Cardiac muscle cell (in vitro differentiated cells and primary cell): ENCODE measurements at regions not wholly inside any gene's neighbourhood (a gene's known extent, or its start where the extent isn't known, plus 50 kb on each side); places are given as distances from the start of the nearest gene placed in this dataset.

ENCODE experiments used
- DNase-seq, 2 donors: peaks; one replicate each; pipeline versions ENCODE4 v3.0.0 to v3.0.0-alpha.2; 2010 to 2017; ENCODE audit warnings: low read depth in 1 of 2, low spot score in 1 of 2
- H3K27ac ChIP-seq: fragments of 200-600 bp; sonication (generic); 2 replicates; pipeline ENCODE4 v1.5.1; 2016
- H3K27me3 ChIP-seq: fragments of 200-600 bp; sonication (generic); 2 replicates; pipeline ENCODE4 v1.6.0; 2016; ENCODE audit warnings: control low read depth
- H3K36me3 ChIP-seq: fragments of 200-600 bp; sonication (generic); 2 replicates; pipeline ENCODE4 v1.5.1; 2016; ENCODE audit warnings: control low read depth
- H3K4me1 ChIP-seq: fragments of 200-600 bp; sonication (generic); 2 replicates; pipeline ENCODE4 v1.8.1; 2017; ENCODE audit warnings: low read depth, mild to moderate bottlenecking, mixed run types
- H3K4me3 ChIP-seq: fragments of 200-600 bp; sonication (generic); 2 replicates; pipeline ENCODE4 v1.5.1; 2016; ENCODE audit warnings: mild to moderate bottlenecking
- H3K9me3 ChIP-seq: fragments of 200-600 bp; sonication (generic); 2 replicates; pipeline ENCODE4 v1.5.1; 2017; ENCODE audit warnings: low read depth, mild to moderate bottlenecking, control low read depth
- TF ChIP-seq, protein P1 (sequence below): IDR thresholded peaks from 2 replicates; pipeline ENCODE4 v1.5.1; 2012; ENCODE audit warnings: low read depth, mild to moderate bottlenecking, low read length

DNA sequence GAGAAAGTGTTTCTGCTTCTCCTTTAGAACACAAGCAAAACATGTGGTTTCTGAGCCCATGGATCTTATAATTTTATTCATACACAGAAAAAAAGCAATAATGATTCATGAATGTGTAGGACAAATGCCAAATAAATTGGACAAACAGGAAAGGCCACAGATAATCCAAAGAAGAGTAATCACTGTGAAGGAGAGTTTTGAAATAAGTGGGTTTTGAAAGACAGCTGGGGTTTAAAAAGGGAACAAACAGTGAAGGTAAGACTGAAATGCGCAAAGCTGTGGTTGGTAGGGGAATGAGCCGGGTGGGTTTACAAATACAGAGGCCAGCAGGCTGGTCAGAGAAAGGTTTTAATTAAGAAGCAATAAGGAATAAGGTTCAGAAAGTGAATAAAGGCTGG is 50.0 kb upstream of the MBOAT2 start:
- Histone ChIP-seq H3K4me3 (no peak overlapping the region), H3K27me3 (no peaks in the 10 kb centered on the region), H3K27ac (no peak overlapping the region), H3K4me1 (peaks cover 10% of the 10 kb centered on the region), H3K9me3 (no peaks in the 10 kb centered on the region), H3K36me3 (no peaks in the 10 kb centered on the region)
- peak in 1 of 2 donors; percentile 54 for DNase-seq
- TF ChIP-seq, protein P1, sequence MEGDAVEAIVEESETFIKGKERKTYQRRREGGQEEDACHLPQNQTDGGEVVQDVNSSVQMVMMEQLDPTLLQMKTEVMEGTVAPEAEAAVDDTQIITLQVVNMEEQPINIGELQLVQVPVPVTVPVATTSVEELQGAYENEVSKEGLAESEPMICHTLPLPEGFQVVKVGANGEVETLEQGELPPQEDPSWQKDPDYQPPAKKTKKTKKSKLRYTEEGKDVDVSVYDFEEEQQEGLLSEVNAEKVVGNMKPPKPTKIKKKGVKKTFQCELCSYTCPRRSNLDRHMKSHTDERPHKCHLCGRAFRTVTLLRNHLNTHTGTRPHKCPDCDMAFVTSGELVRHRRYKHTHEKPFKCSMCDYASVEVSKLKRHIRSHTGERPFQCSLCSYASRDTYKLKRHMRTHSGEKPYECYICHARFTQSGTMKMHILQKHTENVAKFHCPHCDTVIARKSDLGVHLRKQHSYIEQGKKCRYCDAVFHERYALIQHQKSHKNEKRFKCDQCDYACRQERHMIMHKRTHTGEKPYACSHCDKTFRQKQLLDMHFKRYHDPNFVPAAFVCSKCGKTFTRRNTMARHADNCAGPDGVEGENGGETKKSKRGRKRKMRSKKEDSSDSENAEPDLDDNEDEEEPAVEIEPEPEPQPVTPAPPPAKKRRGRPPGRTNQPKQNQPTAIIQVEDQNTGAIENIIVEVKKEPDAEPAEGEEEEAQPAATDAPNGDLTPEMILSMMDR = no peak
